SH-SY5Y (cell line): ENCODE measurements at regions not wholly inside any gene's neighbourhood (a gene's known extent, or its start where the extent isn't known, plus 50 kb on each side); places are given as distances from the start of the nearest gene placed in this dataset.

ENCODE experiments used
- GATA2 ChIP-seq: IDR thresholded peaks from 2 replicates; pipeline ENCODE4 v1.6.1; 2011; ENCODE audit warnings: mild to moderate bottlenecking, low read depth, low read length
- GATA3 ChIP-seq: IDR thresholded peaks from 2 replicates; pipeline ENCODE4 v1.6.1; 2011; ENCODE audit warnings: low read depth, mild to moderate bottlenecking, low read length, moderate library complexity

- no peak for TF ChIP-seq GATA2
- TF ChIP-seq GATA3: no peak
Measured at GRCh38 chr14:82345184-82345583, 811.5 kb upstream of the SEL1L start.
